Heart right ventricle (tissue), 16 donors: ENCODE measurements at regions not wholly inside any gene's neighbourhood (a gene's known extent, or its start where the extent isn't known, plus 50 kb on each side); places are given as distances from the start of the nearest gene placed in this dataset.

Experiments used
- ATAC-seq, 8 donors: fragments of 200-7000 bp; cut with Tn5 transposase; one replicate each; pipeline ENCODE4 v1.9.1; 2020; ENCODE audit warnings: mild to moderate bottlenecking in 8 of 8, moderate library complexity in 8 of 8, moderate number of reproducible peaks in 1 of 8
- DNase-seq, 2 donors: peaks; one replicate each; pipeline ENCODE4 v3.0.0-alpha.2; 2020
- H3K27ac ChIP-seq, 10 donors: fragments of 200-600 bp; sonication (generic) in 2 of 10; one replicate each; pipeline versions ENCODE4 v1.5.0 to v1.8.0; 2020 to 2022; ENCODE audit warnings: mild to moderate bottlenecking in 3 of 10
- H3K27me3 ChIP-seq, 7 donors: fragments of 200-600 bp; one replicate each; pipeline ENCODE4 v1.8.0; 2021 to 2022; ENCODE audit warnings: mild to moderate bottlenecking in 2 of 7
- H3K36me3 ChIP-seq, 9 donors: fragments of 200-600 bp; sonication (generic) in 1 of 9; one replicate each; pipeline versions ENCODE4 v1.5.0 to v1.8.0; 2020 to 2022; ENCODE audit warnings: mild to moderate bottlenecking in 2 of 9
- H3K4me1 ChIP-seq, 9 donors: fragments of 200-600 bp; sonication (generic) in 1 of 9; one replicate each; pipeline versions ENCODE4 v1.5.0 to v1.8.0; 2020 to 2022; ENCODE audit warnings: mild to moderate bottlenecking in 4 of 9
- H3K4me3 ChIP-seq, 10 donors: fragments of 200-600 bp; sonication (generic) in 2 of 10; one replicate each; pipeline versions ENCODE4 v1.5.0 to v1.8.0; 2020 to 2022; ENCODE audit warnings: mild to moderate bottlenecking in 7 of 10, moderate library complexity in 2 of 10
- H3K9me3 ChIP-seq, 11 donors: fragments of 200-600 bp in 10 of 11; sonication (generic) in 2 of 11; one replicate each; pipeline versions ENCODE4 v1.5.0 to v1.8.0; 2013 to 2022; ENCODE audit warnings: mild to moderate bottlenecking in 2 of 11, control low read depth in 1 of 11, moderate library complexity in 1 of 11
- CTCF ChIP-seq, 9 donors: fragments of 200-600 bp; sonication (generic) in 2 of 9; IDR thresholded peaks; one replicate each; pipeline versions ENCODE4 v1.5.0 to v1.8.0; 2021 to 2022; ENCODE audit warnings: antibody characterized with exemption in 9 of 9, mild to moderate bottlenecking in 5 of 9, moderate library complexity in 1 of 9
- whole genome bisulfite sequencing, 2 donors: extraction: QIAGEN DNeasy Blood & Tissue Kit; methylation state at CpG; one replicate each; pipeline ENCODE4 v1.1.7; 2013; ENCODE audit warnings: inconsistent platforms in 1 of 2; 5-methylcytosine and 5-hydroxymethylcytosine counted together
- intact Hi-C, 10 donors: fragments of 100-400 bp; cut with DNase I; formaldehyde crosslinking; loops; one replicate each; pipeline versions ENCODE4 v1.11.1 to v1.14.2; 2022
- donor health status: Arrhythmogenic right ventricular cardiomyopathy.
- donor health status: ischemic (EF 13 %, LVEDD 7.1; RV severe dilation, severe dysfunction).
- donor health status: healthy with polysubstance abuse.
- donor health status: DM: no; HTN: yes; CAD: no.
- donor health status: DM: no; HTN: no; CAD: no.
- donor health status: ischemic (EF 25% LVEDD 6.9; RV normal size, moderate dysfunction).
- donor health status: ischemic (EF 25% LVEDD 5.7; RV mildly dilated, moderate dysfunction).
- donor health status: healthy.
- donor health status: DM: yes; HTN: yes; CAD: no.
- donor health status: Ischemic cardiomyopathy.
- donor health status: ischemic (EF 35%, LVEDD 5.7; RV mildly dilated, moderate dysfunction).
- donor health status: nonischemic (EF 11% LVEDD 7.7; RV severe dilation, severe dysfunction).
- donor health status: DM: yes; HTN: yes; CAD: no.
- donor health status: PGD.
- donor health status: ischemic (EF 29% LVEDD 5.4; RV normal size, mild dysfunction).
- donor health status: nonischemic (EF 23%, LVEDD 6.1; RV moderate dilation, normal function).

DNA sequence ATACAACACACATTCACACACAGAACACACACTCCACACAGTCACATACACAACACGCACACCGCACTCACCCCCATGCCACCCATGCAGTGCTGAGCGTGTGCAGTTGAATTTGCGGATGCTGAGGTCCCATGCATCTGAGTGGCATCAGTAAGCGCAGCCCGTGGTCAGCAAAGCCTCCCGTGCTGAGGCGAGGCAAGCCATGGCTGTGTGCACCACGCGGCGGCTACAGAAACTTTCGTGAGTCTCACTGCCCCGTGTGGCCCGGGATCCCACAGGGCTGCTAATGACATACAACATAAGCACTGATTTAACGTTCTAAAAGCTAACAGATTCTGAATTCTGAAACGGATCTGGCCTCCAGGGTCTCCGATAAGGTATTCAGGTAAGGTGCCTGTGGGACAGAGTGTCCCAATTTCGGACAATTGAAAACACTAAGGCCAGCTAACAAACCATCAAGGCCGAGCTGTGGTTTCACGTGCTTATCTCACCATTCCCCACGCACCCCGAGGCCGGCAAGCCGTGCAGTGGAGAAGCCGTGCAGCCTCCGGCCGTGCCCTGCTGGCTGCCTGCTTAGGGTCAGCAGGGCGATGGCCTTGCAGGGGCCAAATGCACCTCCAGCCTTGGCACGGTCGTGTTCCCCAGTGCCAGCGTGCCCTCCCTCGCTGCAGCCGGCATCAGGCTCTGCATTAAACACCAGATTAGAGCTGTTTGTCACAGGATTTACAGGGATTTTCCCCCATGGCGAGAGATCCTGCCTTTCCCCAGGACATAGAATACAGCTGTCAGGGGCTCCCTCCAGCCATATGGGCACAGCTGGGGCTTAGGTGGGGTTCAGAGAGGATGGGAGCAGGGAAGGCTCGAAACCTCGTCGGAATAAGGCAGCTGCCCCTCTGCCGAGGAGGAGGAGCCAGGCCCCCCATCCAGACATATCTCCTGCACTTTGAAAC is 191.7 kb downstream of the C16orf95 start:
- intact Hi-C loops, result no loop called here
- 47 to 48% methylated on average over 38 of the region's 38 CpGs for WGBS, 2 donors
- no peak for TF ChIP-seq CTCF (IDR thresholded peaks at IDR 0.05)
- DNase-seq, result no peak
- peaks cover 0 to 29% (median 12%) of the 10 kb centered on the region in 9 donors for H3K4me1 ChIP-seq
- peaks cover 0 to 16% (median 2%) of the 10 kb centered on the region in 11 donors for H3K9me3 ChIP-seq
- no peak overlapping the region for H3K4me3 ChIP-seq
- H3K27ac ChIP-seq, result peak overlapping the region in 1 of 10 donors; percentile 82
- H3K36me3 ChIP-seq, result no peaks in the 10 kb centered on the region
- peak in 5 of 8 donors; percentile 9 to 42 (median 25) for ATAC-seq
- H3K27me3 ChIP-seq, result peaks cover 0 to 70% (median 42%) of the 10 kb centered on the region in 7 donors

GRCh38 chr16:87126403-87127025 is 190.7 kb downstream of the C16orf95 start:
- 51 to 57% methylated on average over 13 of the region's 13 CpGs for WGBS, 2 donors
- Histone ChIP-seq H3K36me3 (no peaks in the 10 kb centered on the region), H3K4me1 (peaks cover 0 to 29% (median 12%) of the 10 kb centered on the region in 9 donors), H3K27me3 (peaks cover 0 to 64% (median 36%) of the 10 kb centered on the region in 7 donors), H3K4me3 (peak overlapping the region in 5 of 10 donors; percentile 0 to 18 (median 8)), H3K9me3 (peaks cover 0 to 22% (median 2%) of the 10 kb centered on the region in 11 donors), H3K27ac (peak overlapping the region in 6 of 10 donors; percentile 13 to 82 (median 76))
- no peak for DNase-seq
- no peak for TF ChIP-seq CTCF (IDR thresholded peaks at IDR 0.05)
- ATAC-seq, result peak in 2 of 8 donors; percentile 5 to 25
- intact Hi-C loops, result no loop called here

- peak; percentile 48 to 87 (median 72) for ATAC-seq
- peak; percentile 41 to 77 for DNase-seq
- TF ChIP-seq CTCF (IDR thresholded peaks at IDR 0.05), result no peak
These were observed 190.0 kb downstream of the C16orf95 start for GRCh38 chr16:87127061-87127765.

GRCh38 chr16:87127766-87128147 is 189.4 kb downstream of the C16orf95 start:
- TF ChIP-seq CTCF (IDR thresholded peaks at IDR 0.05), result no peak
- DNase-seq, result no peak
- peak overlapping the region in 8 of 10 donors; percentile 30 to 82 (median 72) for H3K27ac ChIP-seq
- peaks cover 0 to 29% (median 12%) of the 10 kb centered on the region in 9 donors for H3K4me1 ChIP-seq
- no peaks in the 10 kb centered on the region for H3K36me3 ChIP-seq
- intact Hi-C loops, result no loop called here
- no peak for ATAC-seq
- peak overlapping the region in 1 of 10 donors; percentile 8 for H3K4me3 ChIP-seq
- peaks cover 0 to 33% (median 2%) of the 10 kb centered on the region in 11 donors for H3K9me3 ChIP-seq
- peaks cover 0 to 71% (median 38%) of the 10 kb centered on the region in 7 donors for H3K27me3 ChIP-seq
- 83 to 87% methylated on average over 6 of the region's 6 CpGs for WGBS, 2 donors

More at GRCh38 chr16:87127061-87127765, 190.0 kb downstream of the C16orf95 start:
- 28 to 34% methylated on average over 23 of the region's 23 CpGs for WGBS, 2 donors
- Histone ChIP-seq H3K27ac (peak overlapping the region in 8 of 10 donors; percentile 30 to 82 (median 72)), H3K4me3 (peak overlapping the region in 4 of 10 donors; percentile 7 to 18 (median 12)), H3K27me3 (peaks cover 0 to 67% (median 41%) of the 10 kb centered on the region in 7 donors), H3K4me1 (peaks cover 0 to 29% (median 12%) of the 10 kb centered on the region in 9 donors), H3K9me3 (peaks cover 0 to 29% (median 2%) of the 10 kb centered on the region in 11 donors), H3K36me3 (no peaks in the 10 kb centered on the region)
- intact Hi-C loops, result no loop called here
